ENCODE measurements at regions not wholly inside any gene's neighbourhood (a gene's known extent, or its start where the extent isn't known, plus 50 kb on each side); places are given as distances from the start of the nearest gene placed in this dataset.

GRCh38 chr21:22209304-22209700, 1211.1 kb downstream of the NCAM2 start:
- TF ChIP-seq POLR2A (IDR thresholded peaks at IDR 0.05) (no peak), CTCF (IDR thresholded peaks at IDR 0.05) (no peak)

Measured in Peyer's patch (tissue), 4 donors.